ENCODE measurements at regions not wholly inside any gene's neighbourhood (a gene's known extent, or its start where the extent isn't known, plus 50 kb on each side); places are given as distances from the start of the nearest gene placed in this dataset.

GRCh38 chr10:4069491-4069890 is 284.5 kb upstream of the KLF6 start:
- no peak for TF ChIP-seq CTCF (IDR thresholded peaks at IDR 0.05; ENCODE audit: poor library complexity)
- TF ChIP-seq EZH2 (IDR thresholded peaks at IDR 0.05; ENCODE audit: borderline replicate concordance) = no peak
- TF ChIP-seq EZH2phosphoT487 (IDR thresholded peaks at IDR 0.05; ENCODE audit: low read depth, severe bottlenecking, unreplicated experiment) = no peak
